ENCODE measurements at regions not wholly inside any gene's neighbourhood (a gene's known extent, or its start where the extent isn't known, plus 50 kb on each side); places are given as distances from the start of the nearest gene placed in this dataset.
"Not testable (repeated sequence)": the region's sequence is repeated elsewhere in the genome, so short reads cannot be mapped to it uniquely, and the experiment has no call there.

- TF ChIP-seq CTCF (conservative IDR thresholded peaks at IDR 0.05; ENCODE audit: low read depth in 2 of 2); POLR2AphosphoS5 (IDR thresholded peaks at IDR 0.05; ENCODE audit: low read depth); NANOG (IDR thresholded peaks at IDR 0.05; ENCODE audit: borderline replicate concordance); REST (IDR thresholded peaks at IDR 0.05; ENCODE audit: unreplicated experiment); JUNB (IDR thresholded peaks at IDR 0.05; ENCODE audit: unreplicated experiment); EZH2 (IDR thresholded peaks at IDR 0.05; ENCODE audit: low read depth, unreplicated experiment); CREB1 (CRISPR knock-in tag; IDR thresholded peaks at IDR 0.05; ENCODE audit: low read depth); STAT1 (IDR thresholded peaks at IDR 0.05; ENCODE audit: unreplicated experiment); EZH2phosphoT487 (IDR thresholded peaks at IDR 0.05; ENCODE audit: unreplicated experiment): not testable (repeated sequence)
Observed at GRCh38 chr20:29492840-29493239, 1764.6 kb upstream of the DEFB115 start.
